Retina (tissue), 1 donor: ENCODE measurements at regions not wholly inside any gene's neighbourhood (a gene's known extent, or its start where the extent isn't known, plus 50 kb on each side); places are given as distances from the start of the nearest gene placed in this dataset.

Experiments
- DNase-seq: peaks from one replicate; pipeline ENCODE4 v3.0.0-alpha.2; 2016

DNA sequence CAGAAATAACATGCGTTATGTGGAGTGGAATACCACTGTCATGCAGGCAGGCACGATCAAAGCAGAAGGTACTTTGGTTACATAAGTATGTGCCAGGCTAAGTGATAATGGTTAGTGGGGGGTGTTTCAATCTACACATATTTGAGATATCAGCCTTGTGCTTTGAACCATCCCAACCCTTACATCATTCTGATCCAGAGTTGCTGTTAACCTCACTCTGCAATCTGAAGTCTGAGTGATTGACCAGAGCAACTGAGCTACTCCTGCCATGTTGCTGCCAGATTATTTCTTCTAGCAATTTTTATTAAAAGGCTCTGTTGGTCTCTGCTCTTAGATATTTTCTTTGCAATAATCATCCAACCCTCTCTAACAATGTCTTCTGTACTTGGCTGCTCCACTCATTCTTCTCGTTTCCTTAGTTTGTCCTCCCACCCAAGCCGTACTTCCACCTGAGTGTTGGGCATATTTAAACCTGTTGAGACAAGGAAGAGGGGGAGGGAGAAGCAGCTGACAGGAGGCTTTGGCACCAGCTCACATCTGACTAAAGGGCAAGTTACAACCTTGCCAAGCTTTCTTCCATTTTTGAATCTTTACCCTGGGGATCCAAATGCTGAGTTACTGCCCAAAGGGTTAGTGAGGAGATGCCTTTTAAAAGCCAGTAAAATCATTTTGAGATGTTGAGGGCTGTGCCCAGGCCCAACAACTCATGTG, 114.1 kb upstream of the SESN3 start:
- DNase-seq: no peak

- peak; percentile 16 for DNase-seq
These were observed 110.2 kb upstream of the SESN3 start for GRCh38 chr11:95341221-95341620.

- no peak for DNase-seq
These were observed 108.3 kb upstream of the SESN3 start for GRCh38 chr11:95339086-95339901.

- peak; percentile 61 for DNase-seq
These were observed 107.5 kb upstream of the SESN3 start for GRCh38 chr11:95338430-95338991.

DNA sequence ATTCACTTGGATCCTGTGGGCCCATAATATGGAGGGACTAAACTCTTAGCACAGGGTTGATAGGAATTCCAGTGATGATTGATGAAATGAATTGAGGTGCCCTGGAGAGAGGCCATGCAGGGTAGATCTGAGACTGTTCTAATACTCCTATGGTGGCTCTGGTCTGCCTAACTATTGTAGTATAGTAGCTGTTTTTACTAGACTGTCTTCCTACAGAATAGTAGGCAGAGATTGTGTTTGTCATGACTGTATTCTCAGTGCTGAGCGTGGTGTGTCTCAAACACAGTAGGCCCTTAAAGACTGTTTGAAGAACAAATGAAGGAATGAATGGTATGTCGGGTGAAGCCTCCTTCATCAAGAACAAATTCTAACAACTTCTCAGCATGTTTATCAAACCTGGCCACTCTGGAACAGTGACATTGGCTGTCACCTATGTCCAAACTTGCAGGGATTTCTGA, 107.0 kb upstream of the SESN3 start:
- DNase-seq: no peak

- peak; percentile 78 for DNase-seq
These were observed 106.4 kb upstream of the SESN3 start for GRCh38 chr11:95337175-95337957.

DNA sequence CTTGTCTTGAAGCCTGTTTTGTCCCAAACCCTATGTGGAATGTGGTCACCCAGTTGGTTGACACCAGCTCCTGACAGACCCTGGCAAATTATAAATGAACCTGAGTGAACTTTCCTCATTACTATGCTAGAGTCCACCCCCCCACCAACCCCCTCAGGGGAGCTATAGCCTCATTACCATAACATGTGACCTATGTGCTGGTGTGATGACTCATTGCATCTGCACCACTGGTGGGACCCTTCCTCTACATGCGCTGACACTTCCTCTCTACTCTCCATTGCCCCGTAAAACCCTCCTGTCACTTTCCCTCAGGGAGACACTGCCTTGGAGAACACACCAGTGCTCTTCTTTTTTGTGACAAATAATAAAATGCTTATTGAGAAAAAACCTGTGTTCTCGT, 105.0 kb upstream of the SESN3 start:
- DNase-seq: no peak

GRCh38 chr11:95331161-95331560, 100.2 kb upstream of the SESN3 start:
- DNase-seq: no peak

GRCh38 chr11:95330302-95330701, 99.3 kb upstream of the SESN3 start:
- DNase-seq: no peak

DNA sequence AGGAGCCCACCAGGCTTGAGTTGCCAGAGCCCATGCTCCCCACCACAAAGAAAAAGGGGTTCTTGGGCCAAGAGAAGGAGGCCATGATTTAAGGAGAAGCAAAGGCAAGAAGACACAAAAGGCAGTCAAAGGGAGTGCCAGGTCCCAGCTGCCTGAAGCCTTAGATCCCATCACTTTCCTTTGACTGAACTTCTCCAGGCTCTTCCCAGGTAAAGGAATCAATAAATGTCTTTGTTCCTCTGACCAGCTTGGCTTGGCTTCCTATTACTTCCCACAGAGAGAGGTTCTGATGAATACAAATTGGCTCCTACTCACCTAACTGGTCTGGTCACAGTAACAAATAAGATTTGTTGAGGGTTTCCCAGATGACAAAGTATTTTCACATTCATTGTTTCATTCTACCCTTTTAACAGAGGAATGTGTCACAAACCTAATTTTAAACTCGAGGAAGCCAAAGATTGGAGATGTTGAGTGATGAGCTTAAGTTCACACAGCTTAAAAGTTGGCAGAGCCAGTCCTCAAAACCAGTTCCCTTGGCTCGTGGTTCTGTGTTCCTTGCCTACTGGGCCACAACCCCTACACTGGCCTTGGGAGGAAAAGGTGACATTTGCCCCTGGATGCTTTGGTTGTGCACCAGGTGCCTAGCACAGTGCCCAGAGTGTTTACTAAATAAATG, 96.4 kb upstream of the SESN3 start:
- no peak for DNase-seq

GRCh38 chr11:95325777-95326258, 94.8 kb upstream of the SESN3 start:
- DNase-seq: no peak

DNA sequence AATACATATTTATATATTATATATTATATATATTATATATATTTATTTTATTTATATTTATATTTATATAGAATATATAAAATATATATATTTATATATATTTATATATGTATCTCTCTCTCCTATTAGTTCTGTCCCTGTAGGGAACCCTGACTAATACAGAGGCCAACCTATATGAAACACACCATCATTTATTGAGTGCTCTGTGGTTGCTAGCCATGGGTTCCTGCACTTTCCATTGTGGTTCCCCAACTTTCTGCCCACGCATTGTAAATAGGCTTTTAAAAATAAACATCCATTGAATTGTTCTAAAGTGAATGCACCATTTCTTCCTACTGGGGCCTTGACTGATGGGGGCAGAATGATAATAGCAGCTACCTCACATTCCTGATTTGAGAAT, 93.8 kb upstream of the SESN3 start:
- DNase-seq: no peak

- no peak for DNase-seq
These were observed 91.5 kb upstream of the SESN3 start for GRCh38 chr11:95322539-95322938.

- DNase-seq: no peak
These were observed 87.5 kb upstream of the SESN3 start for GRCh38 chr11:95318498-95318897.

DNA sequence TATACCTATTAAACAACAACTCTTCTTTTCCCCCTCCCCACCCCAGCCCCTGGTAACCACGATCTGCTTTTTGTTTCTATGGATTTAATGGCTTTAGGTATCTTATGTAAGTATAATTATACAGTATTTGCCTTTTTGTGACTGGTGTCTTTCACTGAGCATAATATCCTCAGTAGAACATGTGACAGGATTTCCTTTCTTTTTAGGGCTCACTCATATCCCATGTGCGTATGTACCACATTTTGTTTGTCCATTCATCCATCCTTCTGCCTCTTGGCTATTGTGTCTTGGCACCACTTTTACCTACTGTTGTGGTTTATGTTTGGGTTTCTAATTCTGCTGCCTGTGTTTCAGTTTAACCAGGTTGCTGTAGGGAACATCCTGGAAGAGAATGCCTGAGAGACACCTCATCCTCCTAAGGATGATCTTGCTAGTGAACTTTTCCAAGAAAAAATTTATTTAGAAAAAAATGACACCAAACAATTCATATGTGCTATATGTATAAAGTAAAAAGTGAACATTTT, 77.6 kb upstream of the SESN3 start:
- DNase-seq: no peak

DNA sequence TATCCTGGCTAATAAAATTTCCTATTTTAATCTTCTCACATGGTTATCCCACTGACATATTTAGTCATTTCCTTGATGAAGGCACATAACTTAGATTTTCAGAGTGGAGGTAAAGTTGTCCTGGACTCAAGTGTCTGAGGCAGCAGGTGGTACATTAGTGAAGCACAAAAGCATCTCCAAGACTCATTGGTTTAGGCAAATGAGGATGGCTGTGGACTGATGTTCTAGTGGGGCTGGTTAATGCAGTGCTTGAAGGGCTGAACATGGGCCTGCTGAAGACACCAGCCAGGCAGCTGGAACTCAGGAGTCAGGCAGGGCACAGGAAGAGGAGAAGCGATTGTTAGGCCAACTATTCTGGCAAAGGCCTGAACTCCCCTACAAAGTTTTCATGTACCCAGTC, 76.3 kb upstream of the SESN3 start:
- DNase-seq: no peak

DNA sequence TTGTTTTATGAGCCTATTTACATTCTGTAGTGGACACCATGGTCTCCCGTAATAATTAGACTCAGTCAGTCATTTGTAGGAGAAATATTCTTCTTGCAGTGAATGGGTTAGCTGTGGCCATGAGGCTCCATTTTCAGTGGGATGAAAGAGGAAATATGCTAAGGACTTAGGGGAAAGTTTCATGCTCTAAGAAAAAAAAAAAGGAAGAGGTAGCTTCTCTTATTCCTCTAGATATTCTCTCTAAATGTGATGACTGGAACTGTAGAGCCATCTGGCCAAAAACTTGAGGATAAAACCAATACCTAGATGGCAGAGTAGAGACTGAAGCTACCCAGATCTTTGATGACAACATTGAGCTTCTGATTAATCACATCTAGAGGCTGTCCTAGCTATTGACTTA, 75.8 kb upstream of the SESN3 start:
- DNase-seq: no peak

DNA sequence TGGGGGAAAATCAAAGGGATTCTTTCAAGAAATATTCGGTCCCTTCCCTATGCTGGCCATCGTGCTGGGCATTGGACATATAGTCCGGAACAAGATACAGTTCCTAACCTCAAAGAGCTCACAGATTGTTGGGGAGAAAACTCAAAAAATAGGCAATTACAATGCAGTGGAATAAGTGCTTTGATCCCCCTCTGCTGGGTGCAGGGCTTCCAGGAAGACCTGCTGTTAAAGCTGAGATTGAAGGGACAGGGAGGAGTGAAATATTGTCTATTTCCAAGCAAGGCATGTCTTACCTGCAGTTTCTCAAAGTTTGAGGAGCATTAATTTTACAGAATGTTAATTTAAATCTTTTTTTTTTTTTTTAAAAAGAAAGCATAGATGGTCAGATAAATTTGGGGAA, 75.1 kb upstream of the SESN3 start:
- no peak for DNase-seq

GRCh38 chr11:95305705-95306104, 74.7 kb upstream of the SESN3 start:
- no peak for DNase-seq

- DNase-seq: no peak
These were observed 73.8 kb upstream of the SESN3 start for GRCh38 chr11:95304777-95305176.

DNA sequence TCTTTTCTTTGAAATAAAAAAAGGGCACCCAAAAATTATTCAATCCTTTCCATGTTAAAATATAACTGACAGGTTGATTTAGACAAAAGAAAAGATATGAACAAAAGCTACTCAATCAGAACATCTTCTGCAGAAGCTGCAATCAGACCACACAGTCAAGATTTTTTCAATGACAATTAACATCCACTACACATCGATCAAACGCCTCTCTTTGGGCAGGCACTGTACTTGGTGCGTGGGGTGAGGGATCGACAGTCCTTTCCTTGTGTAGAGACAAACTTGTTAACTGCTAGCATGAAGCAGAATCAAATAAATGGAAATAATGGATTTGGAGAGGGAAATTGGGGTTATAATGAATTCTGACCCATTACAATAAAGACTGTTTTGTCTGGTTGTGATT, 71.2 kb upstream of the SESN3 start:
- no peak for DNase-seq

- DNase-seq: no peak
These were observed 70.5 kb upstream of the SESN3 start for GRCh38 chr11:95301474-95301873.
